ENCODE measurements at regions not wholly inside any gene's neighbourhood (a gene's known extent, or its start where the extent isn't known, plus 50 kb on each side); places are given as distances from the start of the nearest gene placed in this dataset.
A peak's percentile ranks its signal among the peaks of the same experiment; 100 is the strongest.

- H3K36me3 ChIP-seq (ENCODE audit: control insufficient read depth, insufficient read depth, low read length), result no peaks in the 10 kb centered on the region
- H3K27me3 ChIP-seq (ENCODE audit: control insufficient read depth, insufficient read depth, low read length), result no peaks in the 10 kb centered on the region
- 83% methylated on average over 3 of the region's 3 CpGs for WGBS (ENCODE audit: insufficient coverage)
- no peak overlapping the region for H3K27ac ChIP-seq (ENCODE audit: low read depth, low read length)
- DNase-seq (ENCODE audit: low read depth in 4 of 6, low spot score in 6 of 6), result no peak
- H3K4me1 ChIP-seq (ENCODE audit: control insufficient read depth, insufficient read depth, low read length), result no peaks in the 10 kb centered on the region
- no peak overlapping the region for H3K4me3 ChIP-seq (ENCODE audit: low read depth, low read length)
- H3K9me3 ChIP-seq (ENCODE audit: control insufficient read depth, insufficient read depth, low read length), result no peaks in the 10 kb centered on the region
Observed at GRCh38 chr3:67875858-67876257, 221.4 kb upstream of the SUCLG2 start.

GRCh38 chr3:67875338-67875737 lies 220.9 kb upstream of the SUCLG2 start:
- no peak for DNase-seq (ENCODE audit: low read depth in 4 of 6, low spot score in 6 of 6)
- Histone ChIP-seq H3K4me1 (ENCODE audit: control insufficient read depth, insufficient read depth, low read length) (no peaks in the 10 kb centered on the region), H3K4me3 (ENCODE audit: low read depth, low read length) (no peak overlapping the region), H3K36me3 (ENCODE audit: control insufficient read depth, insufficient read depth, low read length) (no peaks in the 10 kb centered on the region), H3K9me3 (ENCODE audit: control insufficient read depth, insufficient read depth, low read length) (no peaks in the 10 kb centered on the region), H3K27ac (ENCODE audit: low read depth, low read length) (no peak overlapping the region), H3K27me3 (ENCODE audit: control insufficient read depth, insufficient read depth, low read length) (no peaks in the 10 kb centered on the region)
- WGBS (ENCODE audit: insufficient coverage), result 100% methylated on average over 2 of the region's 4 CpGs

- Histone ChIP-seq H3K36me3 (ENCODE audit: control insufficient read depth, insufficient read depth, low read length) (no peaks in the 10 kb centered on the region), H3K4me3 (ENCODE audit: low read depth, low read length) (no peak overlapping the region), H3K27me3 (ENCODE audit: control insufficient read depth, insufficient read depth, low read length) (no peaks in the 10 kb centered on the region), H3K9me3 (ENCODE audit: control insufficient read depth, insufficient read depth, low read length) (no peaks in the 10 kb centered on the region), H3K4me1 (ENCODE audit: control insufficient read depth, insufficient read depth, low read length) (no peaks in the 10 kb centered on the region), H3K27ac (ENCODE audit: low read depth, low read length) (no peak overlapping the region)
- WGBS (ENCODE audit: insufficient coverage), result 75% methylated on average over 1 of the region's 3 CpGs
- no peak for DNase-seq (ENCODE audit: low read depth in 4 of 6, low spot score in 6 of 6)
Observed at GRCh38 chr3:67870477-67870876, 216.1 kb upstream of the SUCLG2 start.

- H3K27me3 ChIP-seq (ENCODE audit: control insufficient read depth, insufficient read depth, low read length), result no peaks in the 10 kb centered on the region
- H3K9me3 ChIP-seq (ENCODE audit: control insufficient read depth, insufficient read depth, low read length), result no peaks in the 10 kb centered on the region
- H3K36me3 ChIP-seq (ENCODE audit: control insufficient read depth, insufficient read depth, low read length), result no peaks in the 10 kb centered on the region
- WGBS (ENCODE audit: insufficient coverage), result 100% methylated on average over 1 of the region's 6 CpGs
- H3K27ac ChIP-seq (ENCODE audit: low read depth, low read length), result no peak overlapping the region
- H3K4me1 ChIP-seq (ENCODE audit: control insufficient read depth, insufficient read depth, low read length), result no peaks in the 10 kb centered on the region
- H3K4me3 ChIP-seq (ENCODE audit: low read depth, low read length), result no peak overlapping the region
- DNase-seq (ENCODE audit: low read depth in 4 of 6, low spot score in 6 of 6), result no peak
Observed at GRCh38 chr3:67866571-67866970, 212.2 kb upstream of the SUCLG2 start.

GRCh38 chr3:67864587-67865183 lies 210.3 kb upstream of the SUCLG2 start:
- Histone ChIP-seq H3K36me3 (ENCODE audit: control insufficient read depth, insufficient read depth, low read length) (no peaks in the 10 kb centered on the region), H3K27me3 (ENCODE audit: control insufficient read depth, insufficient read depth, low read length) (no peaks in the 10 kb centered on the region), H3K4me3 (ENCODE audit: low read depth, low read length) (no peak overlapping the region), H3K9me3 (ENCODE audit: control insufficient read depth, insufficient read depth, low read length) (no peaks in the 10 kb centered on the region), H3K4me1 (ENCODE audit: control insufficient read depth, insufficient read depth, low read length) (no peaks in the 10 kb centered on the region), H3K27ac (ENCODE audit: low read depth, low read length) (no peak overlapping the region)
- WGBS (ENCODE audit: insufficient coverage), result no CpG with 5 or more reads among the region's 2 CpGs
- no peak for DNase-seq (ENCODE audit: low read depth in 4 of 6, low spot score in 6 of 6)

- no peaks in the 10 kb centered on the region for H3K36me3 ChIP-seq (ENCODE audit: control insufficient read depth, insufficient read depth, low read length)
- DNase-seq (ENCODE audit: low read depth in 4 of 6, low spot score in 6 of 6), result no peak
- 100% methylated on average over 2 of the region's 4 CpGs for WGBS (ENCODE audit: insufficient coverage)
- H3K4me3 ChIP-seq (ENCODE audit: low read depth, low read length), result no peak overlapping the region
- no peaks in the 10 kb centered on the region for H3K4me1 ChIP-seq (ENCODE audit: control insufficient read depth, insufficient read depth, low read length)
- H3K27me3 ChIP-seq (ENCODE audit: control insufficient read depth, insufficient read depth, low read length), result no peaks in the 10 kb centered on the region
- H3K9me3 ChIP-seq (ENCODE audit: control insufficient read depth, insufficient read depth, low read length), result no peaks in the 10 kb centered on the region
- H3K27ac ChIP-seq (ENCODE audit: low read depth, low read length), result no peak overlapping the region
Observed at GRCh38 chr3:67863869-67864268, 209.5 kb upstream of the SUCLG2 start.

- no peak overlapping the region for H3K4me3 ChIP-seq (ENCODE audit: low read depth, low read length)
- no peaks in the 10 kb centered on the region for H3K36me3 ChIP-seq (ENCODE audit: control insufficient read depth, insufficient read depth, low read length)
- 98% methylated on average over 3 of the region's 3 CpGs for WGBS (ENCODE audit: insufficient coverage)
- no peaks in the 10 kb centered on the region for H3K9me3 ChIP-seq (ENCODE audit: control insufficient read depth, insufficient read depth, low read length)
- H3K27me3 ChIP-seq (ENCODE audit: control insufficient read depth, insufficient read depth, low read length), result no peaks in the 10 kb centered on the region
- H3K4me1 ChIP-seq (ENCODE audit: control insufficient read depth, insufficient read depth, low read length), result no peaks in the 10 kb centered on the region
- DNase-seq (ENCODE audit: low read depth in 4 of 6, low spot score in 6 of 6), result no peak
- no peak overlapping the region for H3K27ac ChIP-seq (ENCODE audit: low read depth, low read length)
Observed at GRCh38 chr3:67860429-67860828, 206.0 kb upstream of the SUCLG2 start.

- H3K27ac ChIP-seq (ENCODE audit: low read depth, low read length), result no peak overlapping the region
- no peak overlapping the region for H3K4me3 ChIP-seq (ENCODE audit: low read depth, low read length)
- no peaks in the 10 kb centered on the region for H3K4me1 ChIP-seq (ENCODE audit: control insufficient read depth, insufficient read depth, low read length)
- DNase-seq (ENCODE audit: low read depth in 4 of 6, low spot score in 6 of 6), result no peak
- no peaks in the 10 kb centered on the region for H3K9me3 ChIP-seq (ENCODE audit: control insufficient read depth, insufficient read depth, low read length)
- no peaks in the 10 kb centered on the region for H3K36me3 ChIP-seq (ENCODE audit: control insufficient read depth, insufficient read depth, low read length)
- no peaks in the 10 kb centered on the region for H3K27me3 ChIP-seq (ENCODE audit: control insufficient read depth, insufficient read depth, low read length)
Observed at GRCh38 chr3:67858492-67858891, 204.1 kb upstream of the SUCLG2 start.

GRCh38 chr3:67856718-67857117 lies 202.3 kb upstream of the SUCLG2 start:
- H3K4me3 ChIP-seq (ENCODE audit: low read depth, low read length), result no peak overlapping the region
- 96% methylated on average over 6 of the region's 7 CpGs for WGBS (ENCODE audit: insufficient coverage)
- no peak for DNase-seq (ENCODE audit: low read depth in 4 of 6, low spot score in 6 of 6)
- no peak overlapping the region for H3K27ac ChIP-seq (ENCODE audit: low read depth, low read length)
- no peaks in the 10 kb centered on the region for H3K9me3 ChIP-seq (ENCODE audit: control insufficient read depth, insufficient read depth, low read length)
- no peaks in the 10 kb centered on the region for H3K36me3 ChIP-seq (ENCODE audit: control insufficient read depth, insufficient read depth, low read length)
- no peaks in the 10 kb centered on the region for H3K4me1 ChIP-seq (ENCODE audit: control insufficient read depth, insufficient read depth, low read length)
- H3K27me3 ChIP-seq (ENCODE audit: control insufficient read depth, insufficient read depth, low read length), result no peaks in the 10 kb centered on the region

- H3K4me3 ChIP-seq (ENCODE audit: low read depth, low read length), result no peak overlapping the region
- no peak overlapping the region for H3K27ac ChIP-seq (ENCODE audit: low read depth, low read length)
- H3K36me3 ChIP-seq (ENCODE audit: control insufficient read depth, insufficient read depth, low read length), result no peaks in the 10 kb centered on the region
- WGBS (ENCODE audit: insufficient coverage), result no CpG with 5 or more reads among the region's 1 CpG
- H3K27me3 ChIP-seq (ENCODE audit: control insufficient read depth, insufficient read depth, low read length), result no peaks in the 10 kb centered on the region
- no peaks in the 10 kb centered on the region for H3K9me3 ChIP-seq (ENCODE audit: control insufficient read depth, insufficient read depth, low read length)
- H3K4me1 ChIP-seq (ENCODE audit: control insufficient read depth, insufficient read depth, low read length), result no peaks in the 10 kb centered on the region
- DNase-seq (ENCODE audit: low read depth in 4 of 6, low spot score in 6 of 6), result peak in 1 of 6 donors; percentile 10
Observed at GRCh38 chr3:67854663-67855062, 200.3 kb upstream of the SUCLG2 start.

Measured in spinal cord (tissue), 9 donors.